H54 (cell line): ENCODE measurements at regions not wholly inside any gene's neighbourhood (a gene's known extent, or its start where the extent isn't known, plus 50 kb on each side); places are given as distances from the start of the nearest gene placed in this dataset.

Experiments
- DNase-seq: peaks from one replicate; pipeline ENCODE4 v3.0.0; 2011; ENCODE audit warnings: low spot score, mixed read lengths; ENCODE audit not compliant: insufficient read length
- FAIRE-seq: peaks from 3 replicates; lab custom pipeline; 2011; peaks lifted over from hg19 to GRCh38; lab: Jason Lieb, UNC
- POLR2A ChIP-seq: IDR thresholded peaks from 2 replicates; pipeline ENCODE4 v1.6.1; 2011; ENCODE audit warnings: low read depth, mild to moderate bottlenecking, low read length

- no peak for TF ChIP-seq POLR2A
- DNase-seq = no peak
- no peak for FAIRE-seq
Measured at GRCh38 chr16:51670527-51670926, 519.5 kb upstream of the SALL1 start.

GRCh38 chr16:51666821-51667220, 515.8 kb upstream of the SALL1 start:
- FAIRE-seq (no peak), DNase-seq (no peak)
- no peak for TF ChIP-seq POLR2A

- no peak for FAIRE-seq
- TF ChIP-seq POLR2A = no peak
- no peak for DNase-seq
Measured at GRCh38 chr16:51666074-51666473, 515.0 kb upstream of the SALL1 start.

GRCh38 chr16:51665436-51665998, 514.4 kb upstream of the SALL1 start:
- DNase-seq (no peak), FAIRE-seq (no peak)
- no peak for TF ChIP-seq POLR2A

GRCh38 chr16:51658531-51658930, 507.5 kb upstream of the SALL1 start:
- no peak for DNase-seq
- no peak for TF ChIP-seq POLR2A
- no peak for FAIRE-seq

- DNase-seq (no peak), FAIRE-seq (no peak)
- no peak for TF ChIP-seq POLR2A
Measured at GRCh38 chr16:51657848-51658247, 506.8 kb upstream of the SALL1 start.

GRCh38 chr16:51655249-51655648, 504.2 kb upstream of the SALL1 start:
- no peak for TF ChIP-seq POLR2A
- no peak for DNase-seq
- no peak for FAIRE-seq

GRCh38 chr16:51651061-51651466, 500.0 kb upstream of the SALL1 start:
- DNase-seq (no peak), FAIRE-seq (no peak)
- TF ChIP-seq POLR2A = no peak

- no peak for FAIRE-seq
- no peak for TF ChIP-seq POLR2A
- DNase-seq = no peak
Measured at GRCh38 chr16:51649631-51650030, 498.6 kb upstream of the SALL1 start.

- no peak for FAIRE-seq
Measured at GRCh38 chr16:51648526-51648925, 497.5 kb upstream of the SALL1 start.

GRCh38 chr16:51641191-51641765, 490.2 kb upstream of the SALL1 start:
- DNase-seq (no peak), FAIRE-seq (no peak)

More at GRCh38 chr16:51648526-51648925, 497.5 kb upstream of the SALL1 start:
- TF ChIP-seq POLR2A = no peak
- no peak for DNase-seq

GRCh38 chr16:51640196-51640595, 489.1 kb upstream of the SALL1 start:
- FAIRE-seq = no peak

More at GRCh38 chr16:51641191-51641765, 490.2 kb upstream of the SALL1 start:
- no peak for TF ChIP-seq POLR2A

GRCh38 chr16:51638339-51639135, 487.5 kb upstream of the SALL1 start:
- FAIRE-seq (no peak), DNase-seq (no peak)

More at GRCh38 chr16:51640196-51640595, 489.1 kb upstream of the SALL1 start:
- DNase-seq = no peak
- no peak for TF ChIP-seq POLR2A

GRCh38 chr16:51637770-51638094, 486.7 kb upstream of the SALL1 start:
- TF ChIP-seq POLR2A = no peak
- DNase-seq (no peak), FAIRE-seq (no peak)

More at GRCh38 chr16:51638339-51639135, 487.5 kb upstream of the SALL1 start:
- TF ChIP-seq POLR2A = no peak
